Natural killer cell (primary cell): ENCODE measurements at regions not wholly inside any gene's neighbourhood (a gene's known extent, or its start where the extent isn't known, plus 50 kb on each side); places are given as distances from the start of the nearest gene placed in this dataset.

Experiments
- ATAC-seq, 3 donors: fragments of 150-1000 bp in 2 of 3; fragments of 200-7000 bp in 1 of 3; cut with Tn5 transposase; 1 replicate in 1 of 3; 2 replicates in 2 of 3; pipeline ENCODE4 v1.10.0; 2021; ENCODE audit warnings: mild to moderate bottlenecking in 2 of 3, moderate library complexity in 2 of 3
- DNase-seq, 2 donors: peaks; one replicate each; pipeline versions ENCODE4 v3.0.0 to v3.0.0-alpha.2; 2013 to 2021; ENCODE audit warnings: mixed read lengths in 1 of 2
- H3K27ac ChIP-seq: one replicate; pipeline ENCODE4 v1.5.1; 2013; ENCODE audit warnings: mild to moderate bottlenecking, low read length
- H3K27me3 ChIP-seq: one replicate; pipeline ENCODE4 v1.6.1; 2013; ENCODE audit warnings: low read length; ENCODE audit not compliant: control insufficient read depth, insufficient read depth
- H3K36me3 ChIP-seq: one replicate; pipeline ENCODE4 v1.6.1; 2013; ENCODE audit warnings: low read length; ENCODE audit not compliant: control insufficient read depth, insufficient read depth
- H3K4me1 ChIP-seq: one replicate; pipeline ENCODE4 v1.6.1; 2013; ENCODE audit warnings: low read length; ENCODE audit not compliant: control insufficient read depth, insufficient read depth
- H3K4me3 ChIP-seq: one replicate; pipeline ENCODE4 v1.5.1; 2013; ENCODE audit warnings: low read length
- H3K9me3 ChIP-seq: one replicate; pipeline ENCODE4 v1.6.1; 2013; ENCODE audit warnings: low read length; ENCODE audit not compliant: control insufficient read depth, insufficient read depth
- H3K27ac Mint-ChIP-seq, 2 donors: one replicate each; pipeline ENCODE4 v1.8.0; 2022; ENCODE audit warnings: mild to moderate bottlenecking in 2 of 2, mixed read lengths in 2 of 2, moderate library complexity in 1 of 2
- H3K27me3 Mint-ChIP-seq, 2 donors: one replicate each; pipeline ENCODE4 v1.8.0; 2022; ENCODE audit warnings: low read depth in 2 of 2, mixed read lengths in 2 of 2
- H3K36me3 Mint-ChIP-seq: one replicate; pipeline ENCODE4 v1.8.0; 2022; ENCODE audit warnings: mixed read lengths
- H3K4me1 Mint-ChIP-seq, 2 donors: one replicate each; pipeline ENCODE4 v1.8.0; 2022; ENCODE audit warnings: mixed read lengths in 2 of 2
- H3K4me3 Mint-ChIP-seq: one replicate; pipeline ENCODE4 v1.8.0; 2022; ENCODE audit warnings: mild to moderate bottlenecking, moderate library complexity, mixed read lengths
- H3K9me3 Mint-ChIP-seq, 2 donors: one replicate each; pipeline ENCODE4 v1.8.0; 2022; ENCODE audit warnings: mixed read lengths in 2 of 2
- CTCF ChIP-seq: fragments of 200-600 bp; IDR thresholded peaks from one replicate; pipeline ENCODE4 v1.8.0; 2022; ENCODE audit warnings: antibody characterized with exemption
- WGBS: methylation state at CpG from one replicate; pipeline ENCODE4 v1.1.7; 2013; ENCODE audit warnings: missing lambda C conversion rate; ENCODE audit not compliant: insufficient coverage; 5-methylcytosine and 5-hydroxymethylcytosine counted together
- intact Hi-C: fragments of 100-400 bp; cut with micrococcal nuclease; formaldehyde crosslinking; loops from one replicate; pipeline ENCODE4 v1.14.2; 2022

GRCh38 chr6:164229716-164230115, 815.2 kb downstream of the QKI start:
- no peak for ATAC-seq
- intact Hi-C loops, result no loop called here
- DNase-seq, result no peak
- H3K4me3 Mint-ChIP-seq, result no peak overlapping the region
- no peaks in the 10 kb centered on the region for H3K9me3 ChIP-seq
- H3K4me1 ChIP-seq, result no peaks in the 10 kb centered on the region
- no peaks in the 10 kb centered on the region for H3K36me3 Mint-ChIP-seq
- H3K4me3 ChIP-seq, result no peak overlapping the region
- H3K9me3 Mint-ChIP-seq, result no peaks in the 10 kb centered on the region
- no peaks in the 10 kb centered on the region for H3K27me3 ChIP-seq
- H3K27me3 Mint-ChIP-seq, result peaks cover 0 to 3% of the 10 kb centered on the region in 2 donors
- no peak overlapping the region for H3K27ac ChIP-seq
- no peak for TF ChIP-seq CTCF
- 80% methylated on average over 6 of the region's 8 CpGs for WGBS
- no peaks in the 10 kb centered on the region for H3K36me3 ChIP-seq
- no peaks in the 10 kb centered on the region for H3K4me1 Mint-ChIP-seq
- H3K27ac Mint-ChIP-seq, result no peak overlapping the region

GRCh38 chr6:164227952-164228522, 813.5 kb downstream of the QKI start:
- no peaks in the 10 kb centered on the region for H3K36me3 Mint-ChIP-seq
- Histone ChIP-seq H3K27me3 (no peaks in the 10 kb centered on the region), H3K4me1 (no peaks in the 10 kb centered on the region), H3K9me3 (no peaks in the 10 kb centered on the region), H3K36me3 (no peaks in the 10 kb centered on the region), H3K27ac (no peak overlapping the region), H3K4me3 (no peak overlapping the region)
- intact Hi-C loops, result no loop called here
- peaks cover 0 to 3% of the 10 kb centered on the region in 2 donors for H3K9me3 Mint-ChIP-seq
- WGBS, result 88% methylated on average over 17 of the region's 17 CpGs
- ATAC-seq (no peak), DNase-seq (no peak)
- H3K4me1 Mint-ChIP-seq, result no peaks in the 10 kb centered on the region
- peaks cover 0 to 2% of the 10 kb centered on the region in 2 donors for H3K27me3 Mint-ChIP-seq
- no peak overlapping the region for H3K27ac Mint-ChIP-seq
- no peak overlapping the region for H3K4me3 Mint-ChIP-seq
- no peak for TF ChIP-seq CTCF

- no peaks in the 10 kb centered on the region for H3K4me1 Mint-ChIP-seq
- Histone ChIP-seq H3K4me3 (no peak overlapping the region), H3K4me1 (no peaks in the 10 kb centered on the region), H3K27ac (no peak overlapping the region), H3K27me3 (no peaks in the 10 kb centered on the region), H3K36me3 (no peaks in the 10 kb centered on the region), H3K9me3 (no peaks in the 10 kb centered on the region)
- ATAC-seq, result no peak
- no peak overlapping the region for H3K4me3 Mint-ChIP-seq
- no peaks in the 10 kb centered on the region for H3K27me3 Mint-ChIP-seq
- 95% methylated on average over 10 of the region's 10 CpGs for WGBS
- intact Hi-C loops, result no loop called here
- TF ChIP-seq CTCF, result no peak
- no peak for DNase-seq
- no peak overlapping the region for H3K27ac Mint-ChIP-seq
- H3K9me3 Mint-ChIP-seq, result no peaks in the 10 kb centered on the region
- H3K36me3 Mint-ChIP-seq, result no peaks in the 10 kb centered on the region
These were observed 802.3 kb downstream of the QKI start for GRCh38 chr6:164216839-164217238.

- Mint-ChIP-seq H3K27me3 (no peaks in the 10 kb centered on the region), H3K9me3 (no peaks in the 10 kb centered on the region), H3K4me3 (no peak overlapping the region), H3K36me3 (no peaks in the 10 kb centered on the region), H3K4me1 (no peaks in the 10 kb centered on the region), H3K27ac (no peak overlapping the region)
- ATAC-seq (no peak), DNase-seq (no peak)
- H3K9me3 ChIP-seq, result no peaks in the 10 kb centered on the region
- no peak for TF ChIP-seq CTCF
- no peaks in the 10 kb centered on the region for H3K36me3 ChIP-seq
- H3K4me1 ChIP-seq, result no peaks in the 10 kb centered on the region
- intact Hi-C loops, result no loop called here
- H3K4me3 ChIP-seq, result no peak overlapping the region
- H3K27ac ChIP-seq, result no peak overlapping the region
- no peaks in the 10 kb centered on the region for H3K27me3 ChIP-seq
- 89% methylated on average over 4 of the region's 4 CpGs for WGBS
These were observed 801.9 kb downstream of the QKI start for GRCh38 chr6:164216368-164216767.
